SH-SY5Y (cell line): ENCODE measurements at regions not wholly inside any gene's neighbourhood (a gene's known extent, or its start where the extent isn't known, plus 50 kb on each side); places are given as distances from the start of the nearest gene placed in this dataset.

Source experiments
- GATA2 ChIP-seq: IDR thresholded peaks from 2 replicates; pipeline ENCODE4 v1.6.1; 2011; ENCODE audit warnings: mild to moderate bottlenecking, low read depth, low read length
- GATA3 ChIP-seq: IDR thresholded peaks from 2 replicates; pipeline ENCODE4 v1.6.1; 2011; ENCODE audit warnings: low read depth, mild to moderate bottlenecking, low read length, moderate library complexity

- TF ChIP-seq GATA2 (no peak), GATA3 (no peak)
Measured at GRCh38 chr14:65308536-65308935, 104.0 kb upstream of the FUT8 start.

- no peak for TF ChIP-seq GATA3
- TF ChIP-seq GATA2: no peak
Measured at GRCh38 chr14:65310568-65310967, 102.0 kb upstream of the FUT8 start.

- TF ChIP-seq GATA3 (no peak), GATA2 (no peak)
Measured at GRCh38 chr14:65312859-65313258, 99.7 kb upstream of the FUT8 start.

- TF ChIP-seq GATA2 (no peak), GATA3 (no peak)
Measured at GRCh38 chr14:65318636-65319506, 93.7 kb upstream of the FUT8 start.

GRCh38 chr14:65320661-65321308 is 91.7 kb upstream of the FUT8 start:
- TF ChIP-seq GATA3 (no peak), GATA2 (no peak)

- no peak for TF ChIP-seq GATA2
- no peak for TF ChIP-seq GATA3
Measured at GRCh38 chr14:65321370-65321875, 91.1 kb upstream of the FUT8 start.

GRCh38 chr14:65329481-65329880 is 83.0 kb upstream of the FUT8 start:
- no peak for TF ChIP-seq GATA3
- TF ChIP-seq GATA2: no peak

GRCh38 chr14:65329911-65330310 is 82.6 kb upstream of the FUT8 start:
- TF ChIP-seq GATA2 (no peak), GATA3 (no peak)

GRCh38 chr14:65330416-65330815 is 82.1 kb upstream of the FUT8 start:
- no peak for TF ChIP-seq GATA3
- no peak for TF ChIP-seq GATA2

GRCh38 chr14:65331652-65332051 is 80.9 kb upstream of the FUT8 start:
- no peak for TF ChIP-seq GATA2

GRCh38 chr14:65332141-65332871 is 80.2 kb upstream of the FUT8 start:
- no peak for TF ChIP-seq GATA2
- no peak for TF ChIP-seq GATA3

- TF ChIP-seq GATA3 (no peak), GATA2 (no peak)
Measured at GRCh38 chr14:65333943-65334687, 78.4 kb upstream of the FUT8 start.

- TF ChIP-seq GATA2: no peak
- TF ChIP-seq GATA3: no peak
Measured at GRCh38 chr14:65334765-65335410, 77.6 kb upstream of the FUT8 start.
